GM23338 (cell line): ENCODE measurements at regions not wholly inside any gene's neighbourhood (a gene's known extent, or its start where the extent isn't known, plus 50 kb on each side); places are given as distances from the start of the nearest gene placed in this dataset.

Experiments
- ATAC-seq: fragments of 200-7000 bp; cut with Tn5 transposase; 3 replicates; pipeline ENCODE4 v1.9.1; 2020
- DNase-seq: peaks from one replicate; pipeline ENCODE4 v3.0.0-alpha.2; 2015; ENCODE audit warnings: low spot score
- H2AFZ ChIP-seq: fragments of 200-600 bp; sonication (generic); 2 replicates; pipeline ENCODE4 v1.8.0; 2016; ENCODE audit warnings: antibody characterized with exemption, mild to moderate bottlenecking, moderate library complexity
- H3F3A ChIP-seq: fragments of 200-600 bp; sonication (generic); replicated peaks from 2 replicates; pipeline ENCODE4 v1.8.0; 2017; ENCODE audit warnings: antibody characterized with exemption, mixed run types, low read depth
- H3K27ac ChIP-seq: fragments of 200-600 bp; sonication (generic); 2 replicates; pipeline ENCODE4 v1.6.1; 2016; ENCODE audit warnings: low read depth
- H3K27me3 ChIP-seq: fragments of 200-600 bp; sonication (generic); 2 replicates; pipeline ENCODE4 v1.8.0; 2016; ENCODE audit warnings: mild to moderate bottlenecking, mixed run types, moderate library complexity; ENCODE audit not compliant: insufficient read depth
- H3K36me3 ChIP-seq: fragments of 200-600 bp; sonication (generic); 2 replicates; pipeline ENCODE4 v1.8.0; 2016; ENCODE audit warnings: mild to moderate bottlenecking; ENCODE audit not compliant: insufficient read depth
- H3K4me1 ChIP-seq: fragments of 200-600 bp; sonication (generic); 2 replicates; pipeline ENCODE4 v1.8.0; 2016; ENCODE audit warnings: mild to moderate bottlenecking, moderate library complexity; ENCODE audit not compliant: insufficient read depth
- H3K4me2 ChIP-seq: fragments of 200-600 bp; sonication (generic); 2 replicates; pipeline ENCODE4 v1.7.1; 2017; ENCODE audit warnings: mixed run types
- H3K4me3 ChIP-seq: fragments of 200-600 bp; sonication (generic); 2 replicates; pipeline ENCODE4 v1.6.1; 2016; ENCODE audit warnings: mixed run types
- H3K79me2 ChIP-seq: fragments of 200-600 bp; sonication (generic); replicated peaks from 2 replicates; pipeline ENCODE4 v1.8.0; 2017; ENCODE audit warnings: mild to moderate bottlenecking; ENCODE audit not compliant: insufficient read depth
- H3K9me2 ChIP-seq: fragments of 200-600 bp; sonication (generic); 2 replicates; pipeline ENCODE4 v1.8.0; 2017; ENCODE audit not compliant: insufficient read depth
- H4K20me1 ChIP-seq: fragments of 200-600 bp; sonication (generic); replicated peaks from 2 replicates; pipeline ENCODE4 v1.8.0; 2017; ENCODE audit warnings: mild to moderate bottlenecking; ENCODE audit not compliant: insufficient read depth
- H3K27ac Mint-ChIP-seq: 2 replicates; pipeline ENCODE4 v1.8.0; 2020; ENCODE audit warnings: inconsistent platforms, mild to moderate bottlenecking, moderate library complexity, mixed read lengths
- H3K27me3 Mint-ChIP-seq: 3 replicates; pipeline ENCODE4 v1.8.0; 2022; ENCODE audit warnings: low read depth, mild to moderate bottlenecking, moderate library complexity, mixed read lengths, inconsistent platforms; ENCODE audit not compliant: insufficient read depth, poor library complexity
- H3K36me3 Mint-ChIP-seq: 3 replicates; pipeline ENCODE4 v1.8.0; 2021; ENCODE audit warnings: low read depth, mild to moderate bottlenecking, inconsistent platforms, moderate library complexity, mixed read lengths
- H3K4me1 Mint-ChIP-seq: 3 replicates; pipeline ENCODE4 v1.8.0; 2020; ENCODE audit warnings: mild to moderate bottlenecking, inconsistent platforms, mixed read lengths
- H3K4me3 Mint-ChIP-seq: 3 replicates; pipeline ENCODE4 v1.8.0; 2021; ENCODE audit warnings: moderate library complexity, mild to moderate bottlenecking, inconsistent platforms, mixed read lengths
- H3K9me3 Mint-ChIP-seq: 3 replicates; pipeline ENCODE4 v1.8.0; 2020; ENCODE audit warnings: moderate library complexity, mild to moderate bottlenecking, inconsistent platforms, mixed read lengths
- CREB1 ChIP-seq: fragments of 250-450 bp; sonication (Bioruptor Pico); IDR thresholded peaks from 2 replicates; pipeline ENCODE4 v1.5.0; 2020; ENCODE audit warnings: low read depth, mild to moderate bottlenecking, moderate library complexity
- EZH2 ChIP-seq: fragments of 200-600 bp; sonication (generic); IDR thresholded peaks from one replicate; pipeline ENCODE4 v1.8.0; 2017; ENCODE audit warnings: antibody characterized with exemption, mild to moderate bottlenecking, low read depth; ENCODE audit not compliant: unreplicated experiment
- EZH2phosphoT487 ChIP-seq: fragments of 200-600 bp; sonication (generic); IDR thresholded peaks from one replicate; pipeline ENCODE4 v1.8.1; 2018; ENCODE audit warnings: antibody characterized with exemption; ENCODE audit not compliant: unreplicated experiment
- JUNB ChIP-seq: IDR thresholded peaks from one replicate; pipeline ENCODE4 v1.6.1; 2016; ENCODE audit warnings: antibody characterized with exemption; ENCODE audit not compliant: unreplicated experiment
- NANOG ChIP-seq: IDR thresholded peaks from 2 replicates; pipeline ENCODE4 v1.6.1; 2016; ENCODE audit warnings: antibody characterized with exemption, borderline replicate concordance
- POLR2AphosphoS5 ChIP-seq: IDR thresholded peaks from 2 replicates; pipeline ENCODE4 v1.6.1; 2016; ENCODE audit warnings: antibody characterized with exemption, low read depth
- STAT1 ChIP-seq: IDR thresholded peaks from one replicate; pipeline ENCODE4 v1.6.1; 2016; ENCODE audit warnings: antibody characterized with exemption; ENCODE audit not compliant: unreplicated experiment
- ZNF114 ChIP-seq: fragments of 250-450 bp; sonication (Bioruptor Pico); IDR thresholded peaks from 2 replicates; pipeline ENCODE4 v1.5.0; 2020; ENCODE audit warnings: mild to moderate bottlenecking, moderate library complexity
- ZNF331 ChIP-seq: fragments of 250-450 bp; sonication (Bioruptor Pico); IDR thresholded peaks from 2 replicates; pipeline ENCODE4 v1.5.0; 2020; ENCODE audit warnings: low read depth, mild to moderate bottlenecking, moderate library complexity
- TF ChIP-seq, protein P1 (sequence below), 2 experiments: fragments of 200-600 bp in 1 of 2; sonication (generic) in 1 of 2; conservative IDR thresholded peaks; 2 replicates each; pipeline versions ENCODE4 v1.5.1 to v1.6.1; 2016 to 2017; ENCODE audit warnings: antibody characterized with exemption in 2 of 2, low read depth in 2 of 2, mild to moderate bottlenecking in 2 of 2, moderate library complexity in 1 of 2
- TF ChIP-seq, protein P2 (sequence below): IDR thresholded peaks from 2 replicates; pipeline ENCODE4 v1.6.1; 2016; ENCODE audit warnings: antibody characterized with exemption
- TF ChIP-seq, protein P3 (sequence below): IDR thresholded peaks from one replicate; pipeline ENCODE4 v1.6.1; 2018; ENCODE audit warnings: antibody characterized with exemption; ENCODE audit not compliant: unreplicated experiment
- TF ChIP-seq, protein P4 (sequence below): fragments of 250-450 bp; sonication (Bioruptor Pico); IDR thresholded peaks from 2 replicates; pipeline ENCODE4 v1.5.0; 2020; ENCODE audit warnings: mild to moderate bottlenecking, moderate library complexity

DNA sequence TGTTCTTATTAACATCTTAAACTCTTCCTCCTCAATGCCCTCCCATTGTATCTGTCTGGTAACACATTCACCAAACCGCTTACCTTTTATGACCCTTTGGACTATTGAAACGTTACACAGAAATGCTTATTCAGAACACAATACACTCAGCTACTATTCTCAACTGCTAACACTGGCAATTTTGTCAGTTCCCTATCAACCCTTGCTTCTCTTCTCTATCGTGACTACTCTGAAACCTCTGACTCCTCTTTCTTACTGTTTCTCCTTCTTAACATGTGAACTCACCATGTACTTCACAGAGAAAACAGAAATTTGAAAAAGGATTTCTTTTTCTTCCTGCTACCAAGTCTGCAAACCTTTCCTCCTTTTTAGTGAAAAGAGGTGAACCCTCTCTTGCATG is 232.9 kb upstream of the GPR149 start:
- no peak overlapping the region for H3K27ac ChIP-seq
- peak overlapping the region; percentile 10; the same call in 1 of the 2 replicates for H2AFZ ChIP-seq
- no peak overlapping the region for H3K4me2 ChIP-seq
- no peak for ATAC-seq
- TF ChIP-seq ZNF114 (CRISPR knock-in tag) (no peak), STAT1 (no peak), EZH2 (no peak), NANOG (no peak), CREB1 (CRISPR knock-in tag) (no peak), POLR2AphosphoS5 (no peak), ZNF331 (CRISPR knock-in tag) (no peak), JUNB (no peak), EZH2phosphoT487 (no peak)
- TF ChIP-seq, protein P1, sequence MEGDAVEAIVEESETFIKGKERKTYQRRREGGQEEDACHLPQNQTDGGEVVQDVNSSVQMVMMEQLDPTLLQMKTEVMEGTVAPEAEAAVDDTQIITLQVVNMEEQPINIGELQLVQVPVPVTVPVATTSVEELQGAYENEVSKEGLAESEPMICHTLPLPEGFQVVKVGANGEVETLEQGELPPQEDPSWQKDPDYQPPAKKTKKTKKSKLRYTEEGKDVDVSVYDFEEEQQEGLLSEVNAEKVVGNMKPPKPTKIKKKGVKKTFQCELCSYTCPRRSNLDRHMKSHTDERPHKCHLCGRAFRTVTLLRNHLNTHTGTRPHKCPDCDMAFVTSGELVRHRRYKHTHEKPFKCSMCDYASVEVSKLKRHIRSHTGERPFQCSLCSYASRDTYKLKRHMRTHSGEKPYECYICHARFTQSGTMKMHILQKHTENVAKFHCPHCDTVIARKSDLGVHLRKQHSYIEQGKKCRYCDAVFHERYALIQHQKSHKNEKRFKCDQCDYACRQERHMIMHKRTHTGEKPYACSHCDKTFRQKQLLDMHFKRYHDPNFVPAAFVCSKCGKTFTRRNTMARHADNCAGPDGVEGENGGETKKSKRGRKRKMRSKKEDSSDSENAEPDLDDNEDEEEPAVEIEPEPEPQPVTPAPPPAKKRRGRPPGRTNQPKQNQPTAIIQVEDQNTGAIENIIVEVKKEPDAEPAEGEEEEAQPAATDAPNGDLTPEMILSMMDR (conservative IDR thresholded peaks at IDR 0.05; ENCODE audit: low read depth in 2 of 2), result no peak
- TF ChIP-seq, protein P2, sequence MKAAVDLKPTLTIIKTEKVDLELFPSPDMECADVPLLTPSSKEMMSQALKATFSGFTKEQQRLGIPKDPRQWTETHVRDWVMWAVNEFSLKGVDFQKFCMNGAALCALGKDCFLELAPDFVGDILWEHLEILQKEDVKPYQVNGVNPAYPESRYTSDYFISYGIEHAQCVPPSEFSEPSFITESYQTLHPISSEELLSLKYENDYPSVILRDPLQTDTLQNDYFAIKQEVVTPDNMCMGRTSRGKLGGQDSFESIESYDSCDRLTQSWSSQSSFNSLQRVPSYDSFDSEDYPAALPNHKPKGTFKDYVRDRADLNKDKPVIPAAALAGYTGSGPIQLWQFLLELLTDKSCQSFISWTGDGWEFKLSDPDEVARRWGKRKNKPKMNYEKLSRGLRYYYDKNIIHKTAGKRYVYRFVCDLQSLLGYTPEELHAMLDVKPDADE, result no peak
- TF ChIP-seq, protein P3, sequence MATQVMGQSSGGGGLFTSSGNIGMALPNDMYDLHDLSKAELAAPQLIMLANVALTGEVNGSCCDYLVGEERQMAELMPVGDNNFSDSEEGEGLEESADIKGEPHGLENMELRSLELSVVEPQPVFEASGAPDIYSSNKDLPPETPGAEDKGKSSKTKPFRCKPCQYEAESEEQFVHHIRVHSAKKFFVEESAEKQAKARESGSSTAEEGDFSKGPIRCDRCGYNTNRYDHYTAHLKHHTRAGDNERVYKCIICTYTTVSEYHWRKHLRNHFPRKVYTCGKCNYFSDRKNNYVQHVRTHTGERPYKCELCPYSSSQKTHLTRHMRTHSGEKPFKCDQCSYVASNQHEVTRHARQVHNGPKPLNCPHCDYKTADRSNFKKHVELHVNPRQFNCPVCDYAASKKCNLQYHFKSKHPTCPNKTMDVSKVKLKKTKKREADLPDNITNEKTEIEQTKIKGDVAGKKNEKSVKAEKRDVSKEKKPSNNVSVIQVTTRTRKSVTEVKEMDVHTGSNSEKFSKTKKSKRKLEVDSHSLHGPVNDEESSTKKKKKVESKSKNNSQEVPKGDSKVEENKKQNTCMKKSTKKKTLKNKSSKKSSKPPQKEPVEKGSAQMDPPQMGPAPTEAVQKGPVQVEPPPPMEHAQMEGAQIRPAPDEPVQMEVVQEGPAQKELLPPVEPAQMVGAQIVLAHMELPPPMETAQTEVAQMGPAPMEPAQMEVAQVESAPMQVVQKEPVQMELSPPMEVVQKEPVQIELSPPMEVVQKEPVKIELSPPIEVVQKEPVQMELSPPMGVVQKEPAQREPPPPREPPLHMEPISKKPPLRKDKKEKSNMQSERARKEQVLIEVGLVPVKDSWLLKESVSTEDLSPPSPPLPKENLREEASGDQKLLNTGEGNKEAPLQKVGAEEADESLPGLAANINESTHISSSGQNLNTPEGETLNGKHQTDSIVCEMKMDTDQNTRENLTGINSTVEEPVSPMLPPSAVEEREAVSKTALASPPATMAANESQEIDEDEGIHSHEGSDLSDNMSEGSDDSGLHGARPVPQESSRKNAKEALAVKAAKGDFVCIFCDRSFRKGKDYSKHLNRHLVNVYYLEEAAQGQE, result no peak
- TF ChIP-seq, protein P4, sequence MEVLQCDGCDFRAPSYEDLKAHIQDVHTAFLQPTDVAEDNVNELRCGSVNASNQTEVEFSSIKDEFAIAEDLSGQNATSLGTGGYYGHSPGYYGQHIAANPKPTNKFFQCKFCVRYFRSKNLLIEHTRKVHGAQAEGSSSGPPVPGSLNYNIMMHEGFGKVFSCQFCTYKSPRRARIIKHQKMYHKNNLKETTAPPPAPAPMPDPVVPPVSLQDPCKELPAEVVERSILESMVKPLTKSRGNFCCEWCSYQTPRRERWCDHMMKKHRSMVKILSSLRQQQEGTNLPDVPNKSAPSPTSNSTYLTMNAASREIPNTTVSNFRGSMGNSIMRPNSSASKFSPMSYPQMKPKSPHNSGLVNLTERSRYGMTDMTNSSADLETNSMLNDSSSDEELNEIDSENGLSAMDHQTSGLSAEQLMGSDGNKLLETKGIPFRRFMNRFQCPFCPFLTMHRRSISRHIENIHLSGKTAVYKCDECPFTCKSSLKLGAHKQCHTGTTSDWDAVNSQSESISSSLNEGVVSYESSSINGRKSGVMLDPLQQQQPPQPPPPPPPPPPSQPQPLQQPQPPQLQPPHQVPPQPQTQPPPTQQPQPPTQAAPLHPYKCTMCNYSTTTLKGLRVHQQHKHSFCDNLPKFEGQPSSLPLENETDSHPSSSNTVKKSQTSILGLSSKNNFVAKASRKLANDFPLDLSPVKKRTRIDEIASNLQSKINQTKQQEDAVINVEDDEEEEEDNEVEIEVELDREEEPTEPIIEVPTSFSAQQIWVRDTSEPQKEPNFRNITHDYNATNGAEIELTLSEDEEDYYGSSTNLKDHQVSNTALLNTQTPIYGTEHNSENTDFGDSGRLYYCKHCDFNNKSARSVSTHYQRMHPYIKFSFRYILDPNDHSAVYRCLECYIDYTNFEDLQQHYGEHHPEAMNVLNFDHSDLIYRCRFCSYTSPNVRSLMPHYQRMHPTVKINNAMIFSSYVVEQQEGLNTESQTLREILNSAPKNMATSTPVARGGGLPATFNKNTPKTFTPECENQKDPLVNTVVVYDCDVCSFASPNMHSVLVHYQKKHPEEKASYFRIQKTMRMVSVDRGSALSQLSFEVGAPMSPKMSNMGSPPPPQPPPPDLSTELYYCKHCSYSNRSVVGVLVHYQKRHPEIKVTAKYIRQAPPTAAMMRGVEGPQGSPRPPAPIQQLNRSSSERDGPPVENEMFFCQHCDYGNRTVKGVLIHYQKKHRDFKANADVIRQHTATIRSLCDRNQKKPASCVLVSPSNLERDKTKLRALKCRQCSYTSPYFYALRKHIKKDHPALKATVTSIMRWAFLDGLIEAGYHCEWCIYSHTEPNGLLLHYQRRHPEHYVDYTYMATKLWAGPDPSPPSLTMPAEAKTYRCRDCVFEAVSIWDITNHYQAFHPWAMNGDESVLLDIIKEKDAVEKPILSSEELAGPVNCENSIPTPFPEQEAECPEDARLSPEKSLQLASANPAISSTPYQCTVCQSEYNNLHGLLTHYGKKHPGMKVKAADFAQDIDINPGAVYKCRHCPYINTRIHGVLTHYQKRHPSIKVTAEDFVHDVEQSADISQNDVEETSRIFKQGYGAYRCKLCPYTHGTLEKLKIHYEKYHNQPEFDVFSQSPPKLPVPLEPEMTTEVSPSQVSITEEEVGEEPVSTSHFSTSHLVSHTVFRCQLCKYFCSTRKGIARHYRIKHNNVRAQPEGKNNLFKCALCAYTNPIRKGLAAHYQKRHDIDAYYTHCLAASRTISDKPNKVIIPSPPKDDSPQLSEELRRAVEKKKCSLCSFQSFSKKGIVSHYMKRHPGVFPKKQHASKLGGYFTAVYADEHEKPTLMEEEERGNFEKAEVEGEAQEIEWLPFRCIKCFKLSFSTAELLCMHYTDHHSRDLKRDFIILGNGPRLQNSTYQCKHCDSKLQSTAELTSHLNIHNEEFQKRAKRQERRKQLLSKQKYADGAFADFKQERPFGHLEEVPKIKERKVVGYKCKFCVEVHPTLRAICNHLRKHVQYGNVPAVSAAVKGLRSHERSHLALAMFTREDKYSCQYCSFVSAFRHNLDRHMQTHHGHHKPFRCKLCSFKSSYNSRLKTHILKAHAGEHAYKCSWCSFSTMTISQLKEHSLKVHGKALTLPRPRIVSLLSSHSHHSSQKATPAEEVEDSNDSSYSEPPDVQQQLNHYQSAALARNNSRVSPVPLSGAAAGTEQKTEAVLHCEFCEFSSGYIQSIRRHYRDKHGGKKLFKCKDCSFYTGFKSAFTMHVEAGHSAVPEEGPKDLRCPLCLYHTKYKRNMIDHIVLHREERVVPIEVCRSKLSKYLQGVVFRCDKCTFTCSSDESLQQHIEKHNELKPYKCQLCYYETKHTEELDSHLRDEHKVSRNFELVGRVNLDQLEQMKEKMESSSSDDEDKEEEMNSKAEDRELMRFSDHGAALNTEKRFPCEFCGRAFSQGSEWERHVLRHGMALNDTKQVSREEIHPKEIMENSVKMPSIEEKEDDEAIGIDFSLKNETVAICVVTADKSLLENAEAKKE (CRISPR knock-in tag), result no peak
- no peak for DNase-seq
- no peaks in the 10 kb centered on the region for H3K36me3 ChIP-seq
- peaks cover 3% of the 10 kb centered on the region for H3K27me3 Mint-ChIP-seq
- H3K27me3 ChIP-seq, result no peaks in the 10 kb centered on the region
- H3K4me3 Mint-ChIP-seq, result no peak overlapping the region
- H3K36me3 Mint-ChIP-seq, result no peaks in the 10 kb centered on the region
- peaks cover 2% of the 10 kb centered on the region; the same call in 1 of the 2 replicates for H3K9me2 ChIP-seq
- H3K9me3 Mint-ChIP-seq, result no peaks in the 10 kb centered on the region
- H4K20me1 ChIP-seq, result no peaks in the 10 kb centered on the region
- no peak overlapping the region for H3K4me3 ChIP-seq
- no peak overlapping the region for H3K27ac Mint-ChIP-seq
- no peaks in the 10 kb centered on the region for H3F3A ChIP-seq
- H3K4me1 ChIP-seq, result no peaks in the 10 kb centered on the region
- H3K79me2 ChIP-seq, result no peaks in the 10 kb centered on the region
- H3K4me1 Mint-ChIP-seq, result no peaks in the 10 kb centered on the region; the same call in 2 of the 3 replicates
